Transverse colon (tissue), 4 donors: ENCODE measurements at regions not wholly inside any gene's neighbourhood (a gene's known extent, or its start where the extent isn't known, plus 50 kb on each side); places are given as distances from the start of the nearest gene placed in this dataset.

Experiments
- CTCF ChIP-seq, 5 experiments: fragments of 200-600 bp in 3 of 5; fragments of 450-650 bp in 2 of 5; sonication (generic) in 3 of 5; IDR thresholded peaks; 1 replicate in 2 of 5; 2 replicates in 3 of 5; pipeline ENCODE4 v1.5.1; 2016 to 2017; ENCODE audit warnings: antibody characterized with exemption in 5 of 5, inconsistent platforms in 3 of 5, mild to moderate bottlenecking in 2 of 5, moderate library complexity in 1 of 5
- POLR2AphosphoS5 ChIP-seq, 3 donors: sonication (generic); formaldehyde crosslinking; IDR thresholded peaks; one replicate each; pipeline ENCODE4 v1.6.1; 2016; ENCODE audit warnings: antibody characterized with exemption in 3 of 3

GRCh38 chr1:221564891-221565290 is 177.0 kb downstream of the DUSP10 start:
- TF ChIP-seq CTCF (IDR thresholded peaks at IDR 0.05): no peak
- no peak for TF ChIP-seq POLR2AphosphoS5 (IDR thresholded peaks at IDR 0.05)
